Suprapubic skin (tissue), 4 donors: ENCODE measurements at regions not wholly inside any gene's neighbourhood (a gene's known extent, or its start where the extent isn't known, plus 50 kb on each side); places are given as distances from the start of the nearest gene placed in this dataset.

Source experiments
- CTCF ChIP-seq, 2 donors: fragments of 200-600 bp in 1 of 2; fragments of 450-650 bp in 1 of 2; sonication (generic) in 1 of 2; IDR thresholded peaks; one replicate each; pipeline ENCODE4 v1.5.1; 2016 to 2019; ENCODE audit warnings: antibody characterized with exemption in 2 of 2, mild to moderate bottlenecking in 1 of 2, moderate library complexity in 1 of 2
- EP300 ChIP-seq: sonication (generic); formaldehyde crosslinking; IDR thresholded peaks from one replicate; pipeline ENCODE4 v1.6.1; 2017; ENCODE audit warnings: antibody characterized with exemption
- POLR2A ChIP-seq, 2 donors: fragments of 450-650 bp; IDR thresholded peaks; one replicate each; pipeline ENCODE4 v1.6.1; 2017; ENCODE audit warnings: antibody characterized with exemption in 2 of 2, mild to moderate bottlenecking in 2 of 2, moderate library complexity in 2 of 2
- POLR2AphosphoS5 ChIP-seq, 3 donors: sonication (generic); formaldehyde crosslinking; IDR thresholded peaks; one replicate each; pipeline ENCODE4 v1.6.1; 2017; ENCODE audit warnings: antibody characterized with exemption in 3 of 3

GRCh38 chr5:14968796-14969195, 97.2 kb upstream of the ANKH start:
- TF ChIP-seq CTCF (IDR thresholded peaks at IDR 0.05) (no peak), POLR2A (IDR thresholded peaks at IDR 0.05) (no peak), EP300 (no peak), POLR2AphosphoS5 (IDR thresholded peaks at IDR 0.05) (no peak)
